ENCODE measurements at regions not wholly inside any gene's neighbourhood (a gene's known extent, or its start where the extent isn't known, plus 50 kb on each side); places are given as distances from the start of the nearest gene placed in this dataset.

- H3K27me3 ChIP-seq (ENCODE audit: low read length) = no peaks in the 10 kb centered on the region
- no peaks in the 10 kb centered on the region for H3F3A ChIP-seq (ENCODE audit: insufficient read depth)
- no peak overlapping the region for H3K27ac ChIP-seq (ENCODE audit: low read depth, low read length)
- H3K4me3 ChIP-seq (ENCODE audit: insufficient read depth, low read length, poor library complexity, severe bottlenecking) = no peak overlapping the region
- no peaks in the 10 kb centered on the region for H3K9me3 ChIP-seq (ENCODE audit: insufficient read depth, low read length)
- no peak overlapping the region for H3K4me2 ChIP-seq (ENCODE audit: low read depth, low read length, poor library complexity, severe bottlenecking)
- no peak overlapping the region for H2AFZ ChIP-seq (ENCODE audit: low read depth, low read length, severe bottlenecking)
- no peak overlapping the region for H3K9ac ChIP-seq (ENCODE audit: low read length)
- no peak for TF ChIP-seq EZH2phosphoT487 (conservative IDR thresholded peaks at IDR 0.05; ENCODE audit: low read length)
- TF ChIP-seq, protein P1, sequence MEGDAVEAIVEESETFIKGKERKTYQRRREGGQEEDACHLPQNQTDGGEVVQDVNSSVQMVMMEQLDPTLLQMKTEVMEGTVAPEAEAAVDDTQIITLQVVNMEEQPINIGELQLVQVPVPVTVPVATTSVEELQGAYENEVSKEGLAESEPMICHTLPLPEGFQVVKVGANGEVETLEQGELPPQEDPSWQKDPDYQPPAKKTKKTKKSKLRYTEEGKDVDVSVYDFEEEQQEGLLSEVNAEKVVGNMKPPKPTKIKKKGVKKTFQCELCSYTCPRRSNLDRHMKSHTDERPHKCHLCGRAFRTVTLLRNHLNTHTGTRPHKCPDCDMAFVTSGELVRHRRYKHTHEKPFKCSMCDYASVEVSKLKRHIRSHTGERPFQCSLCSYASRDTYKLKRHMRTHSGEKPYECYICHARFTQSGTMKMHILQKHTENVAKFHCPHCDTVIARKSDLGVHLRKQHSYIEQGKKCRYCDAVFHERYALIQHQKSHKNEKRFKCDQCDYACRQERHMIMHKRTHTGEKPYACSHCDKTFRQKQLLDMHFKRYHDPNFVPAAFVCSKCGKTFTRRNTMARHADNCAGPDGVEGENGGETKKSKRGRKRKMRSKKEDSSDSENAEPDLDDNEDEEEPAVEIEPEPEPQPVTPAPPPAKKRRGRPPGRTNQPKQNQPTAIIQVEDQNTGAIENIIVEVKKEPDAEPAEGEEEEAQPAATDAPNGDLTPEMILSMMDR (IDR thresholded peaks at IDR 0.05; ENCODE audit: insufficient read depth, low read length, poor library complexity, severe bottlenecking) = no peak
- H3K9me2 ChIP-seq (replicated peaks; ENCODE audit: insufficient read depth, low read length) = no peaks in the 10 kb centered on the region
- no peaks in the 10 kb centered on the region for H3K79me2 ChIP-seq (ENCODE audit: insufficient read depth, low read length)
- no peaks in the 10 kb centered on the region for H3K36me3 ChIP-seq (ENCODE audit: low read length)
- no peaks in the 10 kb centered on the region for H4K20me1 ChIP-seq (ENCODE audit: low read depth, low read length)
These were observed 120.6 kb upstream of the KCNJ16 start for GRCh38 chr17:69954241-69954925.

- H4K20me1 ChIP-seq (ENCODE audit: low read depth, low read length) = no peaks in the 10 kb centered on the region
- no peaks in the 10 kb centered on the region for H3K79me2 ChIP-seq (ENCODE audit: insufficient read depth, low read length)
- H3K9me3 ChIP-seq (ENCODE audit: insufficient read depth, low read length) = no peaks in the 10 kb centered on the region
These were observed 117.0 kb upstream of the KCNJ16 start for GRCh38 chr17:69958063-69958462.

DNA sequence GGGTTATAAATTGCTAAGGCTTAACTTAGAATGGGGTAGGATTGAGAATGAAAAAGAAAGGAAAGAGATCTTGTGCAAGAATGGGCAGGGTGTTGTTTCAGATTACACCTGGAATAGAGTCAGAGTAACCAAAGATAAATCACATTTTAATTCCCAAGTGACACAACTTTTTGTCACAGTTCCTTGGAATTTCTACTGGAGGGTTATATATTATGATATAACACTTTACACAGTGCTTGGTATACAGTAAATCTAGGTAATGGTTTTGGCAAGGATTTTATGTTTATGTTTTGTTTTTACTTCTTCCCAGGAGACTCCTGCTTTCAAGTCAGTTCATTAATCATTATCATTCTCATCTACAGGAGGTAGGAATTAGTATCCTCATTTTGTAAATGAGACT is 115.7 kb upstream of the KCNJ16 start:
- TF ChIP-seq EZH2phosphoT487 (conservative IDR thresholded peaks at IDR 0.05; ENCODE audit: low read length) = no peak
- TF ChIP-seq, protein P1 (IDR thresholded peaks at IDR 0.05; ENCODE audit: insufficient read depth, low read length, poor library complexity, severe bottlenecking) = no peak
- no peaks in the 10 kb centered on the region for H3K9me3 ChIP-seq (ENCODE audit: insufficient read depth, low read length)
- no peaks in the 10 kb centered on the region for H3K27me3 ChIP-seq (ENCODE audit: low read length)
- no peak overlapping the region for H2AFZ ChIP-seq (ENCODE audit: low read depth, low read length, severe bottlenecking)
- no peaks in the 10 kb centered on the region for H3K79me2 ChIP-seq (ENCODE audit: insufficient read depth, low read length)
- H3F3A ChIP-seq (ENCODE audit: insufficient read depth) = no peaks in the 10 kb centered on the region
- H3K4me3 ChIP-seq (ENCODE audit: insufficient read depth, low read length, poor library complexity, severe bottlenecking) = no peak overlapping the region
- no peaks in the 10 kb centered on the region for H3K36me3 ChIP-seq (ENCODE audit: low read length)
- no peak overlapping the region for H3K9ac ChIP-seq (ENCODE audit: low read length)
- no peak overlapping the region for H3K4me2 ChIP-seq (ENCODE audit: low read depth, low read length, poor library complexity, severe bottlenecking)
- H3K9me2 ChIP-seq (replicated peaks; ENCODE audit: insufficient read depth, low read length) = no peaks in the 10 kb centered on the region
- H3K27ac ChIP-seq (ENCODE audit: low read depth, low read length) = no peak overlapping the region
- H4K20me1 ChIP-seq (ENCODE audit: low read depth, low read length) = no peaks in the 10 kb centered on the region

More at GRCh38 chr17:69958063-69958462, 117.0 kb upstream of the KCNJ16 start:
- TF ChIP-seq, protein P1 (IDR thresholded peaks at IDR 0.05; ENCODE audit: insufficient read depth, low read length, poor library complexity, severe bottlenecking) = no peak
- no peak for TF ChIP-seq EZH2phosphoT487 (conservative IDR thresholded peaks at IDR 0.05; ENCODE audit: low read length)
- H3K4me2 ChIP-seq (ENCODE audit: low read depth, low read length, poor library complexity, severe bottlenecking) = no peak overlapping the region
- no peak overlapping the region for H2AFZ ChIP-seq (ENCODE audit: low read depth, low read length, severe bottlenecking)
- H3F3A ChIP-seq (ENCODE audit: insufficient read depth) = no peaks in the 10 kb centered on the region
- H3K4me3 ChIP-seq (ENCODE audit: insufficient read depth, low read length, poor library complexity, severe bottlenecking) = no peak overlapping the region
- no peak overlapping the region for H3K27ac ChIP-seq (ENCODE audit: low read depth, low read length)
- no peaks in the 10 kb centered on the region for H3K9me2 ChIP-seq (replicated peaks; ENCODE audit: insufficient read depth, low read length)
- H3K36me3 ChIP-seq (ENCODE audit: low read length) = no peaks in the 10 kb centered on the region
- H3K9ac ChIP-seq (ENCODE audit: low read length) = no peak overlapping the region
- no peaks in the 10 kb centered on the region for H3K27me3 ChIP-seq (ENCODE audit: low read length)

Data from SU-DHL-6 (cell line).